Right ventricle myocardium superior (tissue), 1 donor: ENCODE measurements at regions not wholly inside any gene's neighbourhood (a gene's known extent, or its start where the extent isn't known, plus 50 kb on each side); places are given as distances from the start of the nearest gene placed in this dataset.
A peak's percentile ranks its signal among the peaks of the same experiment; 100 is the strongest.
"Not testable (repeated sequence)": the region's sequence is repeated elsewhere in the genome, so short reads cannot be mapped to it uniquely, and the experiment has no call there.

ENCODE experiments used
- ATAC-seq: fragments of 200-7000 bp; cut with Tn5 transposase; one replicate; pipeline ENCODE4 v1.9.1; 2020; ENCODE audit warnings: mild to moderate bottlenecking; ENCODE audit not compliant: poor library complexity
- DNase-seq: peaks from one replicate; pipeline ENCODE4 v3.0.0-alpha.2; 2020
- intact Hi-C: fragments of 100-400 bp; cut with DNase I; formaldehyde crosslinking; loops from one replicate; pipeline ENCODE4 v1.11.2; 2022
- donor health status: DM: no; HTN: yes; CAD: no; lungs with severe emphysema.

- DNase-seq (no peak), ATAC-seq (no peak)
- intact Hi-C loops, result no loop called here
These were observed 143.6 kb downstream of the GPR85 start for GRCh38 chr7:112942981-112943380.

- intact Hi-C loops, DNase-seq, ATAC-seq: not testable (repeated sequence)
These were observed 144.5 kb downstream of the GPR85 start for GRCh38 chr7:112942125-112942524.

- intact Hi-C loops, result no loop called here
- ATAC-seq (peak; percentile 58), DNase-seq (no peak)
These were observed 146.3 kb downstream of the GPR85 start for GRCh38 chr7:112940314-112940732.

GRCh38 chr7:112939574-112940313, 146.9 kb downstream of the GPR85 start:
- DNase-seq (peak; percentile 99), ATAC-seq (peak; percentile 98)
- intact Hi-C loops, result loop anchor here (10.0 kb wide), 1 partner anchor 175 kb away; the partner anchor contains the start of gene SMIM30

GRCh38 chr7:112938863-112939573, 147.6 kb downstream of the GPR85 start:
- ATAC-seq (peak; percentile 27), DNase-seq (peak; percentile 64)
- intact Hi-C loops, result loop anchor here (10.0 kb wide), 1 partner anchor 176 kb away; the partner anchor contains the start of gene SMIM30

GRCh38 chr7:112937651-112938415, 147.6 kb upstream of the TMEM168 start:
- DNase-seq (no peak), ATAC-seq (no peak)
- intact Hi-C loops, result loop anchor here (10.0 kb wide), 1 partner anchor 177 kb away; the partner anchor contains the start of gene SMIM30

GRCh38 chr7:112933598-112933997, 143.4 kb upstream of the TMEM168 start:
- ATAC-seq, result no peak
- intact Hi-C loops, result loop anchor here (10.0 kb wide), 1 partner anchor 181 kb away; the partner anchor contains the start of gene SMIM30
- DNase-seq, result no peak

GRCh38 chr7:112930787-112931186, 140.6 kb upstream of the TMEM168 start:
- intact Hi-C loops, result loop anchor here (10.0 kb wide), 1 partner anchor 184 kb away; the partner anchor contains the start of gene SMIM30
- DNase-seq (no peak), ATAC-seq (no peak)

GRCh38 chr7:112929421-112929820, 139.2 kb upstream of the TMEM168 start:
- ATAC-seq, result no peak
- DNase-seq, result no peak

GRCh38 chr7:112926018-112926417, 135.8 kb upstream of the TMEM168 start:
- intact Hi-C loops, result no loop called here
- peak; percentile 63 for ATAC-seq
- no peak for DNase-seq

More at GRCh38 chr7:112929421-112929820, 139.2 kb upstream of the TMEM168 start:
- intact Hi-C loops, result no loop called here

GRCh38 chr7:112922546-112922945, 132.4 kb upstream of the TMEM168 start:
- DNase-seq, ATAC-seq, intact Hi-C loops: not testable (repeated sequence)

GRCh38 chr7:112916431-112916830, 126.2 kb upstream of the TMEM168 start:
- DNase-seq, intact Hi-C loops, ATAC-seq: not testable (repeated sequence)

GRCh38 chr7:112908086-112908485, 117.9 kb upstream of the TMEM168 start:
- no peak for ATAC-seq
- intact Hi-C loops, result no loop called here
- DNase-seq, result no peak

GRCh38 chr7:112907658-112908057, 117.5 kb upstream of the TMEM168 start:
- ATAC-seq (no peak), DNase-seq (no peak)
- intact Hi-C loops, result no loop called here

- intact Hi-C loops, result no loop called here
- ATAC-seq, result no peak
These were observed 115.8 kb upstream of the TMEM168 start for GRCh38 chr7:112905950-112906349.

GRCh38 chr7:112905413-112905812, 115.2 kb upstream of the TMEM168 start:
- DNase-seq, result no peak
- intact Hi-C loops, result no loop called here
- ATAC-seq, result no peak

More at GRCh38 chr7:112905950-112906349, 115.8 kb upstream of the TMEM168 start:
- DNase-seq, result no peak

- ATAC-seq (peak; percentile 90), DNase-seq (no peak)
- intact Hi-C loops, result loop anchor here (10.0 kb wide), 1 partner anchor 324 kb away; no protein-coding TSS in a partner anchor
These were observed 108.5 kb upstream of the TMEM168 start for GRCh38 chr7:112898432-112899290.
